Neutrophil (primary cell): ENCODE measurements at regions not wholly inside any gene's neighbourhood (a gene's known extent, or its start where the extent isn't known, plus 50 kb on each side); places are given as distances from the start of the nearest gene placed in this dataset.

Experiments
- H3K27ac ChIP-seq: fragments of 200-600 bp; sonication (generic); 2 replicates; pipeline ENCODE4 v1.5.1; 2016; ENCODE audit warnings: mild to moderate bottlenecking, moderate library complexity
- H3K27me3 ChIP-seq: fragments of 200-600 bp; sonication (generic); 2 replicates; pipeline ENCODE4 v1.6.0; 2016; ENCODE audit warnings: mild to moderate bottlenecking
- H3K36me3 ChIP-seq: fragments of 200-600 bp; sonication (generic); 2 replicates; pipeline ENCODE4 v1.5.1; 2017
- H3K4me1 ChIP-seq, 2 experiments: fragments of 200-600 bp in 1 of 2; sonication (generic) in 1 of 2; 1 replicate in 1 of 2; 2 replicates in 1 of 2; pipeline versions ENCODE4 v1.5.1 to v1.6.1; 2013 to 2016; ENCODE audit warnings: low read depth in 1 of 2, low read length in 1 of 2, mild to moderate bottlenecking in 1 of 2, moderate library complexity in 1 of 2; ENCODE audit not compliant: control insufficient read depth in 1 of 2, insufficient read depth in 1 of 2
- H3K4me3 ChIP-seq, 2 experiments: fragments of 200-600 bp in 1 of 2; sonication (generic) in 1 of 2; 1 replicate in 1 of 2; 2 replicates in 1 of 2; pipeline ENCODE4 v1.5.1; 2013 to 2016; ENCODE audit warnings: low read depth in 1 of 2, low read length in 1 of 2, mild to moderate bottlenecking in 1 of 2, moderate library complexity in 1 of 2
- H3K9me3 ChIP-seq: fragments of 200-600 bp; sonication (generic); 2 replicates; pipeline ENCODE4 v1.5.1; 2016
- CTCF ChIP-seq: fragments of 200-600 bp; sonication (generic); IDR thresholded peaks from 2 replicates; pipeline ENCODE4 v1.5.1; 2016; ENCODE audit warnings: antibody characterized with exemption

GRCh38 chr10:120095875-120096274 is 203.3 kb downstream of the SEC23IP start:
- Histone ChIP-seq H3K27ac (no peak overlapping the region), H3K36me3 (no peaks in the 10 kb centered on the region), H3K4me1 (no peaks in the 10 kb centered on the region), H3K4me3 (no peak overlapping the region), H3K27me3 (no peaks in the 10 kb centered on the region), H3K9me3 (no peaks in the 10 kb centered on the region)
- TF ChIP-seq CTCF = no peak

- H3K27ac ChIP-seq = no peak overlapping the region
- H3K27me3 ChIP-seq = no peaks in the 10 kb centered on the region
- H3K4me1 ChIP-seq = no peaks in the 10 kb centered on the region
- no peak overlapping the region for H3K4me3 ChIP-seq
- no peaks in the 10 kb centered on the region for H3K36me3 ChIP-seq
- no peak for TF ChIP-seq CTCF
- H3K9me3 ChIP-seq = no peaks in the 10 kb centered on the region
Observed at GRCh38 chr10:120097766-120098165, 205.2 kb downstream of the SEC23IP start.

- Histone ChIP-seq H3K27me3 (no peaks in the 10 kb centered on the region), H3K27ac (no peak overlapping the region), H3K9me3 (no peaks in the 10 kb centered on the region), H3K36me3 (no peaks in the 10 kb centered on the region), H3K4me1 (no peaks in the 10 kb centered on the region), H3K4me3 (no peak overlapping the region)
- TF ChIP-seq CTCF = no peak
Observed at GRCh38 chr10:120098232-120098930, 205.9 kb downstream of the SEC23IP start.

DNA sequence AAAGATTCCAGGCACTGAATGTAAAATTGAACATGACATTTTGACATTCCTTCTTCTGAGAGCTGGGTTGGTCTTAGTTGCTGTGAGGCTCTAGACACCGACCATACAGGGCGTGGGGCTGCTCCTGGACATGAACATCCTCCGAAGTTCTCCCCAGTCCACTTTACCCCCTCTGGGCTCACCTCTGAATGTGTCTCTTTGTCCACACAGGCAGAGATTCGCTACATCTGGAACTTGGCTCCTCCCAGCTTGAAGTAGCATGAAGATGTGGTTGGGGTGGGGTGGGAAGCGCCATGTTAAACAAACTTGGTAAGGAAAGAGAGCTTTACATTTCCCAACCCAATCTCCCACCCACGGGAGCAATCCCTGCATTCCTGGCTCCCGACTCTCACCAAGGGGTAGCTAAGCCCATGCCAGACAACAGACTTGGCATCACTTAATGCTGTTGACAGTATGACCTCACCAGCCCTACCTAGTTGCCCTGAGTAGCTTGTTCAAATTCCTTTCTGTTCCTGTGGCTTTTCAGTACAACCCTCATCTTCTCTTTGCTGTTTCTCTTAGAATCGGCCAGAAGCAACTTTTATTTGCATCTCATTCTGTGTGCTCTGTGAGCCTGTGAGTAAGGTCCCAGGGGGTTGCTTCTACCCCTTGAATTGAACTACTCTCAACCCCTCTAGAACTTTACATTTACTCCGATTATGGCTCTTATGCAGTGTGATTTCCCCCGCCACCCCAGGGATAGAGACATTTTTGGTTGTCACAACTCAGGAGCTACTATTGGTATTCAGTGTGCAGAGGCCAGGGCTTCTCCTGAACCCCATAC is 211.4 kb downstream of the SEC23IP start:
- Histone ChIP-seq H3K27me3 (peaks cover 4% of the 10 kb centered on the region), H3K9me3 (no peaks in the 10 kb centered on the region), H3K27ac (no peak overlapping the region), H3K4me3 (no peak overlapping the region), H3K36me3 (no peaks in the 10 kb centered on the region), H3K4me1 (no peaks in the 10 kb centered on the region)
- no peak for TF ChIP-seq CTCF

- Histone ChIP-seq H3K36me3 (no peaks in the 10 kb centered on the region), H3K27me3 (peaks cover 4% of the 10 kb centered on the region), H3K9me3 (no peaks in the 10 kb centered on the region), H3K27ac (no peak overlapping the region), H3K4me1 (no peaks in the 10 kb centered on the region), H3K4me3 (no peak overlapping the region)
- TF ChIP-seq CTCF = no peak
Observed at GRCh38 chr10:120105001-120105400, 212.5 kb downstream of the SEC23IP start.
